ENCODE measurements at regions not wholly inside any gene's neighbourhood (a gene's known extent, or its start where the extent isn't known, plus 50 kb on each side); places are given as distances from the start of the nearest gene placed in this dataset.

- TF ChIP-seq CTCF (IDR thresholded peaks at IDR 0.05) (no peak), EZH2phosphoT487 (IDR thresholded peaks at IDR 0.05) (no peak), EZH2 (IDR thresholded peaks at IDR 0.05) (no peak)
Measured at GRCh38 chr20:12270863-12271262, 353.2 kb downstream of the BTBD3 start.
